ENCODE measurements at regions not wholly inside any gene's neighbourhood (a gene's known extent, or its start where the extent isn't known, plus 50 kb on each side); places are given as distances from the start of the nearest gene placed in this dataset.

DNA sequence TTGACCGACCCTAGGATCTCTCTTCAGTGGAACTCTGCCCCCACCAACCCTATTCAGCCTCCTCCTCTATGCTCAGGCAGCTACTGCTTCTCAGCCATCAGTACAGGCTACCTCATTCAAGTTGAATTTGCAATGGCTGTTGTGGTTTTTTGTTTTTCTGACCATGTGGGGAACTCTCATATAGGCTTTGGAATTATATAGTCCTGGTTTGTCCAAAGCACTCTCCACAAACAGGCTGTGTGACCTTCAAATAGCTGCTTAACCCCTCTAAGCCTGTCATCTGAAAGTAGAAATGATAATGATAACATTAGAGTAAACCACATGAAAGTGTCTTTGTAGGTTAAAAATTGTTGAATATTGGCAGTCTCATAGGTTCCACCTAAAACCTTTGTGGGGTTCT is 80.3 kb downstream of the UNC5CL start:
- TF ChIP-seq, protein P1, sequence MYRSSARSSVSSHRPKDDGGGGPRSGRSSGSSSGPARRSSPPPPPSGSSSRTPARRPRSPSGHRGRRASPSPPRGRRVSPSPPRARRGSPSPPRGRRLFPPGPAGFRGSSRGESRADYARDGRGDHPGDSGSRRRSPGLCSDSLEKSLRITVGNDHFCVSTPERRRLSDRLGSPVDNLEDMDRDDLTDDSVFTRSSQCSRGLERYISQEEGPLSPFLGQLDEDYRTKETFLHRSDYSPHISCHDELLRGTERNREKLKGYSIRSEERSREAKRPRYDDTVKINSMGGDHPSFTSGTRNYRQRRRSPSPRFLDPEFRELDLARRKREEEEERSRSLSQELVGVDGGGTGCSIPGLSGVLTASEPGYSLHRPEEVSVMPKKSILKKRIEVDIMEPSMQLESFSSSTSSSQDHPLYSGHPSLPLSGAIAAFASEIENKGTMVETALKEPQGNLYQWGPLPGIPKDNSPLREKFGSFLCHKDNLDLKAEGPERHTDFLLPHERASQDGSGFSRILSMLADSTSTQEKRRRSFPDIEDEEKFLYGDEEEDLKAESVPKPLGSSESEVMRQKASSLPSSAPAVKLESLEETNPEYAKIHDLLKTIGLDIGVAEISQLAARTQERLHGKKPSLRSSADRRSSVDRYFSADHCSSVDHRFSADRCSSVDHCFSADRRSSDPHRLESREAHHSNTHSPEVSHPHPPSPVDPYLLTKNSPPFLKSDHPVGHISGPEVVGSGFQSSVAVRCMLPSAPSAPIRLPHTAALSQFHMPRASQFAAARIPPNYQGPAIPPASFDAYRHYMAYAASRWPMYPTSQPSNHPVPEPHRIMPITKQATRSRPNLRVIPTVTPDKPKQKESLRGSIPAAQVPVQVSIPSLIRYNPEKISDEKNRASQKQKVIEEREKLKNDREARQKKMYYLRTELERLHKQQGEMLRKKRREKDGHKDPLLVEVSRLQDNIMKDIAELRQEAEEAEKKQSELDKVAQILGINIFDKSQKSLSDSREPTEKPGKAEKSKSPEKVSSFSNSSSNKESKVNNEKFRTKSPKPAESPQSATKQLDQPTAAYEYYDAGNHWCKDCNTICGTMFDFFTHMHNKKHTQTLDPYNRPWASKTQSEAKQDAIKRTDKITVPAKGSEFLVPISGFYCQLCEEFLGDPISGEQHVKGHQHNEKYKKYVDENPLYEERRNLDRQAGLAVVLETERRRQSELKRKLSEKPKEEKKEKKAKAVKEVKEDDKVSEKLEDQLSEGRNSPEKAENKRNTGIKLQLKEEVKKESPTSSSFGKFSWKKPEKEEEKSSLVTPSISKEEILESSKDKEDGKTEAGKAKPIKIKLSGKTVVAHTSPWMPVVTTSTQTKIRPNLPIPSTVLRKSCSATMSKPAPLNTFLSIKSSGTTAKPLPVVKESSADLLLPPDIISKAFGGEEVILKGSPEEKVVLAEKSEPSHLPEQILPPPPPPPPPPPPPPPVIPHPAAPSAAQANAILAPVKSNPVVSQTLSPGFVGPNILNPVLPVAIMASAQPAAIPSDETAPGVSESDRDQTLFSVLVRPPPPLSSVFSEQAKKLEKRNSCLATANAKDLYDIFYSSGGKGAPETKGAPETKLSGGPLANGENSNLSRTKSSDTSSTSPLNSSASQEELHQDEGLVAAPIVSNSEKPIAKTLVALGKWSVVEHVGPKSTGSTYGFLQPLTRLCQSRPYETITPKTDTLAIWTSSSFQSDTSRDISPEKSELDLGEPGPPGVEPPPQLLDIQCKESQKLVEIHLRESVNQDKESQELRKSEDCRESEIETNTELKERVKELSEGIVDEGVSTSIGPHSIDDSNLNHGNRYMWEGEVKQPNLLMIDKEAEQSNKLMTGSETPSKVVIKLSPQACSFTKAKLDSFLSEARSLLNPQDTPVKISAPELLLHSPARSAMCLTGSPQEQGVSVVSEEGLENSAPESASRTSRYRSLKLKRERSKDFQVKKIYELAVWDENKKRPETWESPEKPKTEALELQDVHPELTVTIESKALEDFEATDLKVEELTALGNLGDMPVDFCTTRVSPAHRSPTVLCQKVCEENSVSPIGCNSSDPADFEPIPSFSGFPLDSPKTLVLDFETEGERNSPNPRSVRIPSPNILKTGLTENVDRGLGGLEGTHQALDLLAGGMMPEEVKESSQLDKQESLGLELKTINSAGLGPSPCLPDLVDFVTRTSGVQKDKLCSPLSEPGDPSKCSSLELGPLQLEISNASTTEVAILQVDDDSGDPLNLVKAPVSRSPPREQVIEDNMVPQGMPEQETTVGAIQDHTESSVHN (CRISPR knock-in tag; IDR thresholded peaks at IDR 0.05), result no peak
- TF ChIP-seq KLF11 (CRISPR knock-in tag; IDR thresholded peaks at IDR 0.05), result no peak
- TF ChIP-seq ZSCAN12 (CRISPR knock-in tag; IDR thresholded peaks at IDR 0.05), result no peak
- TF ChIP-seq, protein P2, sequence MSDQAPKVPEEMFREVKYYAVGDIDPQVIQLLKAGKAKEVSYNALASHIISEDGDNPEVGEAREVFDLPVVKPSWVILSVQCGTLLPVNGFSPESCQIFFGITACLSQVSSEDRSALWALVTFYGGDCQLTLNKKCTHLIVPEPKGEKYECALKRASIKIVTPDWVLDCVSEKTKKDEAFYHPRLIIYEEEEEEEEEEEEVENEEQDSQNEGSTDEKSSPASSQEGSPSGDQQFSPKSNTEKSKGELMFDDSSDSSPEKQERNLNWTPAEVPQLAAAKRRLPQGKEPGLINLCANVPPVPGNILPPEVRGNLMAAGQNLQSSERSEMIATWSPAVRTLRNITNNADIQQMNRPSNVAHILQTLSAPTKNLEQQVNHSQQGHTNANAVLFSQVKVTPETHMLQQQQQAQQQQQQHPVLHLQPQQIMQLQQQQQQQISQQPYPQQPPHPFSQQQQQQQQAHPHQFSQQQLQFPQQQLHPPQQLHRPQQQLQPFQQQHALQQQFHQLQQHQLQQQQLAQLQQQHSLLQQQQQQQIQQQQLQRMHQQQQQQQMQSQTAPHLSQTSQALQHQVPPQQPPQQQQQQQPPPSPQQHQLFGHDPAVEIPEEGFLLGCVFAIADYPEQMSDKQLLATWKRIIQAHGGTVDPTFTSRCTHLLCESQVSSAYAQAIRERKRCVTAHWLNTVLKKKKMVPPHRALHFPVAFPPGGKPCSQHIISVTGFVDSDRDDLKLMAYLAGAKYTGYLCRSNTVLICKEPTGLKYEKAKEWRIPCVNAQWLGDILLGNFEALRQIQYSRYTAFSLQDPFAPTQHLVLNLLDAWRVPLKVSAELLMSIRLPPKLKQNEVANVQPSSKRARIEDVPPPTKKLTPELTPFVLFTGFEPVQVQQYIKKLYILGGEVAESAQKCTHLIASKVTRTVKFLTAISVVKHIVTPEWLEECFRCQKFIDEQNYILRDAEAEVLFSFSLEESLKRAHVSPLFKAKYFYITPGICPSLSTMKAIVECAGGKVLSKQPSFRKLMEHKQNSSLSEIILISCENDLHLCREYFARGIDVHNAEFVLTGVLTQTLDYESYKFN (CRISPR knock-in tag; conservative IDR thresholded peaks at IDR 0.05), result no peak
- no peak for TF ChIP-seq POLR2A (IDR thresholded peaks at IDR 0.05; ENCODE audit: insufficient read depth in 1 of 2, low read depth in 2 of 2, low read length in 2 of 2)
